ENCODE measurements at regions not wholly inside any gene's neighbourhood (a gene's known extent, or its start where the extent isn't known, plus 50 kb on each side); places are given as distances from the start of the nearest gene placed in this dataset.
"Not testable (repeated sequence)": the region's sequence is repeated elsewhere in the genome, so short reads cannot be mapped to it uniquely, and the experiment has no call there.

GRCh38 chr4:128758314-128758922, 51.1 kb upstream of the JADE1 start:
- DNase-seq (ENCODE audit: low spot score): no peak

GRCh38 chr4:128757712-128758111, 51.8 kb upstream of the JADE1 start:
- peak; percentile 6 for DNase-seq (ENCODE audit: low spot score)

GRCh38 chr4:128751354-128751753, 58.1 kb upstream of the JADE1 start:
- DNase-seq (ENCODE audit: low spot score): no peak

- DNase-seq (ENCODE audit: low spot score): not testable (repeated sequence)
Measured at GRCh38 chr4:128741748-128742147, 67.8 kb upstream of the JADE1 start.

GRCh38 chr4:128737098-128737513, 72.4 kb upstream of the JADE1 start:
- DNase-seq (ENCODE audit: low spot score): no peak

- DNase-seq (ENCODE audit: low spot score): no peak
Measured at GRCh38 chr4:128735714-128736113, 73.8 kb upstream of the JADE1 start.

GRCh38 chr4:128728190-128728589, 81.3 kb upstream of the JADE1 start:
- DNase-seq (ENCODE audit: low spot score): no peak

- no peak for DNase-seq (ENCODE audit: low spot score)
Measured at GRCh38 chr4:128727658-128728057, 81.8 kb upstream of the JADE1 start.

- no peak for DNase-seq (ENCODE audit: low spot score)
Measured at GRCh38 chr4:128725405-128726055, 84.0 kb upstream of the JADE1 start.

- DNase-seq (ENCODE audit: low spot score): no peak
Measured at GRCh38 chr4:128722911-128723310, 86.6 kb upstream of the JADE1 start.

GRCh38 chr4:128721896-128722295, 87.6 kb upstream of the JADE1 start:
- no peak for DNase-seq (ENCODE audit: low spot score)

GRCh38 chr4:128720270-128720669, 89.2 kb upstream of the JADE1 start:
- no peak for DNase-seq (ENCODE audit: low spot score)

GRCh38 chr4:128718768-128719167, 90.7 kb upstream of the JADE1 start:
- peak; percentile 57 for DNase-seq (ENCODE audit: low spot score)

- DNase-seq (ENCODE audit: low spot score): no peak
Measured at GRCh38 chr4:128716338-128716737, 93.2 kb upstream of the JADE1 start.

- DNase-seq (ENCODE audit: low spot score): peak; percentile 31
Measured at GRCh38 chr4:128715616-128716015, 93.9 kb upstream of the JADE1 start.

GRCh38 chr4:128711361-128711760, 98.1 kb upstream of the JADE1 start:
- no peak for DNase-seq (ENCODE audit: low spot score)

GRCh38 chr4:128709268-128709667, 100.2 kb upstream of the JADE1 start:
- DNase-seq (ENCODE audit: low spot score): no peak

- DNase-seq (ENCODE audit: low spot score): peak; percentile 14
Measured at GRCh38 chr4:128707864-128708263, 101.6 kb upstream of the JADE1 start.

GRCh38 chr4:128703948-128704347, 105.6 kb upstream of the JADE1 start:
- no peak for DNase-seq (ENCODE audit: low spot score)

- no peak for DNase-seq (ENCODE audit: low spot score)
Measured at GRCh38 chr4:128700659-128701350, 108.7 kb upstream of the JADE1 start.

GRCh38 chr4:128698386-128698785, 111.1 kb upstream of the JADE1 start:
- DNase-seq (ENCODE audit: low spot score): no peak

- DNase-seq (ENCODE audit: low spot score): no peak
Measured at GRCh38 chr4:128697323-128697722, 112.2 kb upstream of the JADE1 start.

GRCh38 chr4:128690011-128690410, 119.5 kb upstream of the JADE1 start:
- no peak for DNase-seq (ENCODE audit: low spot score)

Data from AG08396 (cell line).